ENCODE measurements at regions not wholly inside any gene's neighbourhood (a gene's known extent, or its start where the extent isn't known, plus 50 kb on each side); places are given as distances from the start of the nearest gene placed in this dataset.

- H3K9ac ChIP-seq (ENCODE audit: low read length): no peak overlapping the region
- H3K4ac ChIP-seq (ENCODE audit: low read depth, low read length): no peak overlapping the region
- H4K12ac ChIP-seq (ENCODE audit: low read depth, low read length): no peak overlapping the region
- H3K27ac ChIP-seq (ENCODE audit: low read depth, low read length): no peak overlapping the region
- H3K27me3 ChIP-seq (ENCODE audit: insufficient read depth, low read length): no peaks in the 10 kb centered on the region
- no peak overlapping the region for H3K4me2 ChIP-seq (ENCODE audit: low read length)
- no peak overlapping the region for H4K91ac ChIP-seq (ENCODE audit: low read depth, low read length)
- no peak overlapping the region for H3K23ac ChIP-seq (ENCODE audit: low read length)
- H3K14ac ChIP-seq (ENCODE audit: low read length): no peak overlapping the region
- no peaks in the 10 kb centered on the region for H3K9me3 ChIP-seq (ENCODE audit: insufficient read depth, low read depth, low read length)
- no peak overlapping the region for H3K18ac ChIP-seq (ENCODE audit: low read length)
- no peak for DNase-seq
- no peak overlapping the region for H2BK120ac ChIP-seq (ENCODE audit: insufficient read depth, low read length, poor library complexity)
- WGBS (ENCODE audit: extremely low coverage, insufficient coverage, insufficient read length): no CpG with 5 or more reads among the region's 4 CpGs
- H3K79me2 ChIP-seq (ENCODE audit: control insufficient read depth, insufficient read depth, low read length, poor library complexity): peaks cover 2% of the 10 kb centered on the region
- no peak overlapping the region for H2AFZ ChIP-seq (ENCODE audit: insufficient read depth, low read length, poor library complexity)
- no peaks in the 10 kb centered on the region for H3K36me3 ChIP-seq (ENCODE audit: control insufficient read depth in 1 of 2, insufficient read depth in 2 of 2, low read length in 2 of 2)
- H3K4me3 ChIP-seq (ENCODE audit: low read depth, low read length): no peak overlapping the region
- peaks cover 9 to 17% of the 10 kb centered on the region in 2 experiments for H3K4me1 ChIP-seq (ENCODE audit: control insufficient read depth in 1 of 2, insufficient read depth in 2 of 2, low read length in 2 of 2)
- H4K8ac ChIP-seq (ENCODE audit: low read depth, low read length): no peak overlapping the region
- H2BK12ac ChIP-seq (ENCODE audit: low read length): no peak overlapping the region
- no peak overlapping the region for H2AK5ac ChIP-seq (ENCODE audit: low read length)
- H2BK5ac ChIP-seq (ENCODE audit: low read depth, low read length, poor library complexity): no peak overlapping the region
- H3K79me1 ChIP-seq (ENCODE audit: low read length): peaks cover 3% of the 10 kb centered on the region
These were observed 544.5 kb upstream of the TBX3 start for GRCh38 chr12:115228434-115228833.

GRCh38 chr12:115227137-115227615 lies 543.2 kb upstream of the TBX3 start:
- no peaks in the 10 kb centered on the region for H3K36me3 ChIP-seq (ENCODE audit: control insufficient read depth in 1 of 2, insufficient read depth in 2 of 2, low read length in 2 of 2)
- H2BK5ac ChIP-seq (ENCODE audit: low read depth, low read length, poor library complexity): no peak overlapping the region
- H3K23ac ChIP-seq (ENCODE audit: low read length): no peak overlapping the region
- no peak overlapping the region for H3K4me2 ChIP-seq (ENCODE audit: low read length)
- no peaks in the 10 kb centered on the region for H3K9me3 ChIP-seq (ENCODE audit: insufficient read depth, low read depth, low read length)
- WGBS (ENCODE audit: extremely low coverage, insufficient coverage, insufficient read length): no CpG with 5 or more reads among the region's 4 CpGs
- no peak overlapping the region for H3K4me3 ChIP-seq (ENCODE audit: low read depth, low read length)
- peak; percentile 17 to 23 for DNase-seq
- H2AK5ac ChIP-seq (ENCODE audit: low read length): no peak overlapping the region
- H2BK120ac ChIP-seq (ENCODE audit: insufficient read depth, low read length, poor library complexity): no peak overlapping the region
- H4K91ac ChIP-seq (ENCODE audit: low read depth, low read length): peak overlapping the region; percentile 4
- H3K27ac ChIP-seq (ENCODE audit: low read depth, low read length): peak overlapping the region; percentile 0
- peaks cover 2% of the 10 kb centered on the region for H3K79me1 ChIP-seq (ENCODE audit: low read length)
- peak overlapping the region; percentile 42 for H4K8ac ChIP-seq (ENCODE audit: low read depth, low read length)
- peaks cover 14 to 26% of the 10 kb centered on the region in 2 experiments for H3K4me1 ChIP-seq (ENCODE audit: control insufficient read depth in 1 of 2, insufficient read depth in 2 of 2, low read length in 2 of 2)
- no peaks in the 10 kb centered on the region for H3K27me3 ChIP-seq (ENCODE audit: insufficient read depth, low read length)
- no peak overlapping the region for H4K12ac ChIP-seq (ENCODE audit: low read depth, low read length)
- H2AFZ ChIP-seq (ENCODE audit: insufficient read depth, low read length, poor library complexity): no peak overlapping the region
- H2BK12ac ChIP-seq (ENCODE audit: low read length): peak overlapping the region; percentile 2
- H3K9ac ChIP-seq (ENCODE audit: low read length): no peak overlapping the region
- H3K18ac ChIP-seq (ENCODE audit: low read length): peak overlapping the region; percentile 7
- peak overlapping the region; percentile 30 for H3K14ac ChIP-seq (ENCODE audit: low read length)
- no peaks in the 10 kb centered on the region for H3K79me2 ChIP-seq (ENCODE audit: control insufficient read depth, insufficient read depth, low read length, poor library complexity)
- H3K4ac ChIP-seq (ENCODE audit: low read depth, low read length): no peak overlapping the region

GRCh38 chr12:115225845-115226244 lies 541.9 kb upstream of the TBX3 start:
- no peak overlapping the region for H3K4ac ChIP-seq (ENCODE audit: low read depth, low read length)
- no peaks in the 10 kb centered on the region for H3K36me3 ChIP-seq (ENCODE audit: control insufficient read depth in 1 of 2, insufficient read depth in 2 of 2, low read length in 2 of 2)
- H2AFZ ChIP-seq (ENCODE audit: insufficient read depth, low read length, poor library complexity): no peak overlapping the region
- no peak overlapping the region for H3K27ac ChIP-seq (ENCODE audit: low read depth, low read length)
- H3K14ac ChIP-seq (ENCODE audit: low read length): no peak overlapping the region
- peaks cover 2% of the 10 kb centered on the region for H3K79me1 ChIP-seq (ENCODE audit: low read length)
- DNase-seq: no peak
- H3K23ac ChIP-seq (ENCODE audit: low read length): no peak overlapping the region
- H2BK5ac ChIP-seq (ENCODE audit: low read depth, low read length, poor library complexity): no peak overlapping the region
- H3K27me3 ChIP-seq (ENCODE audit: insufficient read depth, low read length): no peaks in the 10 kb centered on the region
- H2BK120ac ChIP-seq (ENCODE audit: insufficient read depth, low read length, poor library complexity): no peak overlapping the region
- WGBS (ENCODE audit: extremely low coverage, insufficient coverage, insufficient read length): no CpG with 5 or more reads among the region's 4 CpGs
- no peak overlapping the region for H3K18ac ChIP-seq (ENCODE audit: low read length)
- H2AK5ac ChIP-seq (ENCODE audit: low read length): no peak overlapping the region
- no peaks in the 10 kb centered on the region for H3K79me2 ChIP-seq (ENCODE audit: control insufficient read depth, insufficient read depth, low read length, poor library complexity)
- peaks cover 14 to 25% of the 10 kb centered on the region in 2 experiments for H3K4me1 ChIP-seq (ENCODE audit: control insufficient read depth in 1 of 2, insufficient read depth in 2 of 2, low read length in 2 of 2)
- no peak overlapping the region for H4K8ac ChIP-seq (ENCODE audit: low read depth, low read length)
- H3K9ac ChIP-seq (ENCODE audit: low read length): no peak overlapping the region
- H4K91ac ChIP-seq (ENCODE audit: low read depth, low read length): no peak overlapping the region
- H3K4me2 ChIP-seq (ENCODE audit: low read length): no peak overlapping the region
- no peak overlapping the region for H4K12ac ChIP-seq (ENCODE audit: low read depth, low read length)
- no peaks in the 10 kb centered on the region for H3K9me3 ChIP-seq (ENCODE audit: insufficient read depth, low read depth, low read length)
- no peak overlapping the region for H3K4me3 ChIP-seq (ENCODE audit: low read depth, low read length)
- no peak overlapping the region for H2BK12ac ChIP-seq (ENCODE audit: low read length)

GRCh38 chr12:115223991-115224390 lies 540.0 kb upstream of the TBX3 start:
- Histone ChIP-seq H3K4me1 (ENCODE audit: control insufficient read depth in 1 of 2, insufficient read depth in 2 of 2, low read length in 2 of 2) (peaks cover 14 to 20% of the 10 kb centered on the region in 2 experiments), H3K79me1 (ENCODE audit: low read length) (peaks cover 2% of the 10 kb centered on the region), H2BK12ac (ENCODE audit: low read length) (no peak overlapping the region), H3K4me2 (ENCODE audit: low read length) (no peak overlapping the region), H4K12ac (ENCODE audit: low read depth, low read length) (no peak overlapping the region), H3K4me3 (ENCODE audit: low read depth, low read length) (no peak overlapping the region), H3K36me3 (ENCODE audit: control insufficient read depth in 1 of 2, insufficient read depth in 2 of 2, low read length in 2 of 2) (no peaks in the 10 kb centered on the region), H3K9me3 (ENCODE audit: insufficient read depth, low read depth, low read length) (no peaks in the 10 kb centered on the region), H3K4ac (ENCODE audit: low read depth, low read length) (no peak overlapping the region), H3K27ac (ENCODE audit: low read depth, low read length) (peak overlapping the region; percentile 7), H3K27me3 (ENCODE audit: insufficient read depth, low read length) (no peaks in the 10 kb centered on the region), H3K79me2 (ENCODE audit: control insufficient read depth, insufficient read depth, low read length, poor library complexity) (no peaks in the 10 kb centered on the region), H4K8ac (ENCODE audit: low read depth, low read length) (no peak overlapping the region), H2AFZ (ENCODE audit: insufficient read depth, low read length, poor library complexity) (no peak overlapping the region), H2BK5ac (ENCODE audit: low read depth, low read length, poor library complexity) (peak overlapping the region; percentile 6), H2AK5ac (ENCODE audit: low read length) (no peak overlapping the region), H3K9ac (ENCODE audit: low read length) (no peak overlapping the region), H3K18ac (ENCODE audit: low read length) (no peak overlapping the region), H2BK120ac (ENCODE audit: insufficient read depth, low read length, poor library complexity) (no peak overlapping the region), H3K14ac (ENCODE audit: low read length) (no peak overlapping the region), H4K91ac (ENCODE audit: low read depth, low read length) (no peak overlapping the region), H3K23ac (ENCODE audit: low read length) (no peak overlapping the region)
- no CpG with 5 or more reads among the region's 4 CpGs for WGBS (ENCODE audit: extremely low coverage, insufficient coverage, insufficient read length)
- no peak for DNase-seq

All from trophoblast cell (in vitro differentiated cells and primary cell).